Heart left ventricle (tissue), 13 donors: ENCODE measurements at regions not wholly inside any gene's neighbourhood (a gene's known extent, or its start where the extent isn't known, plus 50 kb on each side); places are given as distances from the start of the nearest gene placed in this dataset.

Source experiments
- CTCF ChIP-seq, 12 donors: fragments of 200-600 bp; sonication (generic) in 4 of 12; IDR thresholded peaks; one replicate each; pipeline versions ENCODE4 v1.5.0 to v1.8.0; 2018 to 2022; ENCODE audit warnings: antibody characterized with exemption in 12 of 12, mild to moderate bottlenecking in 5 of 12
- POLR2A ChIP-seq, 2 donors: fragments of 450-650 bp; IDR thresholded peaks; one replicate each; pipeline ENCODE4 v1.6.1; 2017; ENCODE audit warnings: antibody characterized with exemption in 2 of 2, mild to moderate bottlenecking in 2 of 2, moderate library complexity in 2 of 2
- donor health status: ischemic (EF 13 %, LVEDD 7.1; RV severe dilation, severe dysfunction).
- donor health status: DM: no; HTN: yes; CAD: no.
- donor health status: DM: no; HTN: no; CAD: no.
- donor health status: ischemic (EF 25% LVEDD 6.9; RV normal size, moderate dysfunction).
- donor health status: ischemic (EF 25% LVEDD 5.7; RV mildly dilated, moderate dysfunction).
- donor health status: ischemic (EF 35%, LVEDD 5.7; RV mildly dilated, moderate dysfunction).
- donor health status: nonischemic (EF 11% LVEDD 7.7; RV severe dilation, severe dysfunction).
- donor health status: DM: yes; HTN: yes; CAD: no.
- donor health status: PGD.
- donor health status: ischemic (EF 29% LVEDD 5.4; RV normal size, mild dysfunction).
- donor health status: nonischemic (EF 23%, LVEDD 6.1; RV moderate dilation, normal function).

- TF ChIP-seq CTCF (IDR thresholded peaks at IDR 0.05) (no peak), POLR2A (IDR thresholded peaks at IDR 0.05) (no peak)
Measured at GRCh38 chr3:30073622-30074021, 532.8 kb upstream of the TGFBR2 start.
